IMR-90 (cell line): ENCODE measurements at regions not wholly inside any gene's neighbourhood (a gene's known extent, or its start where the extent isn't known, plus 50 kb on each side); places are given as distances from the start of the nearest gene placed in this dataset.

ENCODE experiments used
- CTCF ChIP-seq: conservative IDR thresholded peaks from 2 replicates; pipeline ENCODE4 v1.5.1; 2012; ENCODE audit warnings: mild to moderate bottlenecking, low read depth, low read length, improper control_type of control experiment
- MAFK ChIP-seq: IDR thresholded peaks from 2 replicates; pipeline ENCODE4 v1.6.1; 2012; ENCODE audit warnings: low read depth, low read length, improper control_type of control experiment
- MXI1 ChIP-seq: IDR thresholded peaks from 2 replicates; pipeline ENCODE4 v1.6.1; 2012; ENCODE audit warnings: low read depth, mild to moderate bottlenecking, low read length, moderate library complexity, borderline replicate concordance
- POLR2A ChIP-seq: IDR thresholded peaks from 2 replicates; pipeline ENCODE4 v1.6.1; 2012; ENCODE audit warnings: mild to moderate bottlenecking, low read depth, low read length
- RFX5 ChIP-seq: IDR thresholded peaks from 2 replicates; pipeline ENCODE4 v1.8.0; 2012; ENCODE audit warnings: low read depth, mild to moderate bottlenecking, low read length, moderate library complexity
- TF ChIP-seq, protein P1 (sequence below): fragments of 150-350 bp; IDR thresholded peaks from 2 replicates; pipeline ENCODE4 v1.6.1; 2017; ENCODE audit warnings: mild to moderate bottlenecking, antibody characterized with exemption, low read length, low read depth

DNA sequence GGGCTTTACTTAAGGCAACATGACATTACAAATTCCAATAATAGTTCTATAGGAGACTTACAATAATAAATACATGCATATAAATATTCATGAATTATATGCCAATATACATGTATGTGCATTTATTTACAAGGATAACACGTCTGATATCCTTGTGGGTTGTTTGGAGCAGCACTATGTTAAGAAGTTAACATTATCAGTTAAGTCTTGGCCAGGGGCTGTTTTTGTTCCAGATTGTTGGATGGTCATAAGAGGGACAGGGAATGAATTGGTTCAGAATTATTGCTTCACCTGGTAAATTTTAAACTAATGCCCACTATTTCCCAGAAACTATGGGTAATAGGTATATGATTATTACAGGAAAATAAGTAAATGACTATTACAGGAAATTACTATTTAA lies 81.3 kb upstream of the MMS22L start:
- no peak for TF ChIP-seq POLR2A
- TF ChIP-seq MAFK: no peak
- TF ChIP-seq RFX5: no peak
- TF ChIP-seq CTCF: no peak
- TF ChIP-seq, protein P1, sequence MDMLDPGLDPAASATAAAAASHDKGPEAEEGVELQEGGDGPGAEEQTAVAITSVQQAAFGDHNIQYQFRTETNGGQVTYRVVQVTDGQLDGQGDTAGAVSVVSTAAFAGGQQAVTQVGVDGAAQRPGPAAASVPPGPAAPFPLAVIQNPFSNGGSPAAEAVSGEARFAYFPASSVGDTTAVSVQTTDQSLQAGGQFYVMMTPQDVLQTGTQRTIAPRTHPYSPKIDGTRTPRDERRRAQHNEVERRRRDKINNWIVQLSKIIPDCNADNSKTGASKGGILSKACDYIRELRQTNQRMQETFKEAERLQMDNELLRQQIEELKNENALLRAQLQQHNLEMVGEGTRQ: no peak
- TF ChIP-seq MXI1: no peak
